ENCODE measurements at regions not wholly inside any gene's neighbourhood (a gene's known extent, or its start where the extent isn't known, plus 50 kb on each side); places are given as distances from the start of the nearest gene placed in this dataset.

- TF ChIP-seq MLLT10 (CRISPR knock-in tag; IDR thresholded peaks at IDR 0.05) = no peak
- no peak for TF ChIP-seq ZNF784 (CRISPR knock-in tag; IDR thresholded peaks at IDR 0.05; ENCODE audit: borderline replicate concordance)
- no peak for TF ChIP-seq ZNF3 (CRISPR knock-in tag; IDR thresholded peaks at IDR 0.05)
- peak; percentile 45; the same call in 1 of the 2 replicates for TF ChIP-seq KAT8 (CRISPR knock-in tag; IDR thresholded peaks at IDR 0.05)
- no peak for TF ChIP-seq PHF21A (CRISPR knock-in tag; IDR thresholded peaks at IDR 0.05)
- TF ChIP-seq ZNF468 (CRISPR knock-in tag; IDR thresholded peaks at IDR 0.05) = no peak; the same call in 1 of the 2 replicates
- no peak for TF ChIP-seq ZEB1 (IDR thresholded peaks at IDR 0.05; ENCODE audit: insufficient replicate concordance, low read depth)
- peak; percentile 84 for TF ChIP-seq KLF6 (CRISPR knock-in tag; IDR thresholded peaks at IDR 0.05)
- no peak for TF ChIP-seq PLRG1 (conservative IDR thresholded peaks at IDR 0.05)
- no peak for TF ChIP-seq BHLHE40 (IDR thresholded peaks at IDR 0.05; ENCODE audit: low read length)
- TF ChIP-seq EHMT2 (IDR thresholded peaks at IDR 0.05; ENCODE audit: borderline replicate concordance, low read depth, low read length) = peak; percentile 86; the same call in 1 of the 2 replicates
- TF ChIP-seq CENPBD1 (CRISPR knock-in tag; IDR thresholded peaks at IDR 0.05; ENCODE audit: borderline replicate concordance, low read depth) = no peak
- no peak for TF ChIP-seq MTF2 (CRISPR knock-in tag; IDR thresholded peaks at IDR 0.05; ENCODE audit: borderline replicate concordance)
- TF ChIP-seq FOXO1 (CRISPR knock-in tag; IDR thresholded peaks at IDR 0.05) = peak; percentile 77
- no peak for TF ChIP-seq ZNF761 (CRISPR knock-in tag; conservative IDR thresholded peaks at IDR 0.05)
- TF ChIP-seq KDM2A (CRISPR knock-in tag; IDR thresholded peaks at IDR 0.05; ENCODE audit: borderline replicate concordance, low read depth) = peak; percentile 47; the same call in 1 of the 2 replicates
- peak; percentile 94 for TF ChIP-seq ZNF232 (CRISPR knock-in tag; IDR thresholded peaks at IDR 0.05; ENCODE audit: borderline replicate concordance)
- no peak for TF ChIP-seq HNF4A (CRISPR knock-in tag; IDR thresholded peaks at IDR 0.05)
- TF ChIP-seq RAD21 (CRISPR knock-in tag; IDR thresholded peaks at IDR 0.05) = no peak
- TF ChIP-seq PCBP1 (IDR thresholded peaks at IDR 0.05; ENCODE audit: borderline replicate concordance, low read depth, low read length) = no peak
- TF ChIP-seq DMAP1 (CRISPR knock-in tag; IDR thresholded peaks at IDR 0.05) = no peak
- TF ChIP-seq MXD4 (CRISPR knock-in tag; IDR thresholded peaks at IDR 0.05) = peak; percentile 66; the same call in 1 of the 2 replicates
- TF ChIP-seq BCL6 (CRISPR knock-in tag; IDR thresholded peaks at IDR 0.05) = peak; percentile 56
- peak; percentile 90; the same call in 1 of the 2 replicates for TF ChIP-seq ZNF230 (CRISPR knock-in tag; IDR thresholded peaks at IDR 0.05)
- TF ChIP-seq ZNF275 (CRISPR knock-in tag; IDR thresholded peaks at IDR 0.05; ENCODE audit: borderline replicate concordance) = no peak
- TF ChIP-seq ZNF543 (CRISPR knock-in tag; IDR thresholded peaks at IDR 0.05) = 0 out of 2 replicates have a peak, but pooled peaks have one; percentile 68
- peak; percentile 47; the same call in 1 of the 2 replicates for TF ChIP-seq HIC2 (CRISPR knock-in tag; IDR thresholded peaks at IDR 0.05; ENCODE audit: low read depth)
Measured at GRCh38 chr22:23404689-23405365, 175.3 kb downstream of the IGLL1 start (continued).
